ENCODE measurements at regions not wholly inside any gene's neighbourhood (a gene's known extent, or its start where the extent isn't known, plus 50 kb on each side); places are given as distances from the start of the nearest gene placed in this dataset.

- TF ChIP-seq, protein P1, sequence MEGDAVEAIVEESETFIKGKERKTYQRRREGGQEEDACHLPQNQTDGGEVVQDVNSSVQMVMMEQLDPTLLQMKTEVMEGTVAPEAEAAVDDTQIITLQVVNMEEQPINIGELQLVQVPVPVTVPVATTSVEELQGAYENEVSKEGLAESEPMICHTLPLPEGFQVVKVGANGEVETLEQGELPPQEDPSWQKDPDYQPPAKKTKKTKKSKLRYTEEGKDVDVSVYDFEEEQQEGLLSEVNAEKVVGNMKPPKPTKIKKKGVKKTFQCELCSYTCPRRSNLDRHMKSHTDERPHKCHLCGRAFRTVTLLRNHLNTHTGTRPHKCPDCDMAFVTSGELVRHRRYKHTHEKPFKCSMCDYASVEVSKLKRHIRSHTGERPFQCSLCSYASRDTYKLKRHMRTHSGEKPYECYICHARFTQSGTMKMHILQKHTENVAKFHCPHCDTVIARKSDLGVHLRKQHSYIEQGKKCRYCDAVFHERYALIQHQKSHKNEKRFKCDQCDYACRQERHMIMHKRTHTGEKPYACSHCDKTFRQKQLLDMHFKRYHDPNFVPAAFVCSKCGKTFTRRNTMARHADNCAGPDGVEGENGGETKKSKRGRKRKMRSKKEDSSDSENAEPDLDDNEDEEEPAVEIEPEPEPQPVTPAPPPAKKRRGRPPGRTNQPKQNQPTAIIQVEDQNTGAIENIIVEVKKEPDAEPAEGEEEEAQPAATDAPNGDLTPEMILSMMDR (IDR thresholded peaks at IDR 0.05) = no peak
- TF ChIP-seq POLR2A (IDR thresholded peaks at IDR 0.05) = no peak
Measured at GRCh38 chr4:111744847-111745246, 400.4 kb upstream of the FAM241A start.
